GM23338 (cell line): ENCODE measurements at regions not wholly inside any gene's neighbourhood (a gene's known extent, or its start where the extent isn't known, plus 50 kb on each side); places are given as distances from the start of the nearest gene placed in this dataset.

Experiments used
- ATAC-seq: fragments of 200-7000 bp; cut with Tn5 transposase; 3 replicates; pipeline ENCODE4 v1.9.1; 2020
- DNase-seq: peaks from one replicate; pipeline ENCODE4 v3.0.0-alpha.2; 2015; ENCODE audit warnings: low spot score
- H2AFZ ChIP-seq: fragments of 200-600 bp; sonication (generic); 2 replicates; pipeline ENCODE4 v1.8.0; 2016; ENCODE audit warnings: antibody characterized with exemption, mild to moderate bottlenecking, moderate library complexity
- H3F3A ChIP-seq: fragments of 200-600 bp; sonication (generic); replicated peaks from 2 replicates; pipeline ENCODE4 v1.8.0; 2017; ENCODE audit warnings: antibody characterized with exemption, mixed run types, low read depth
- H3K27ac ChIP-seq: fragments of 200-600 bp; sonication (generic); 2 replicates; pipeline ENCODE4 v1.6.1; 2016; ENCODE audit warnings: low read depth
- H3K27me3 ChIP-seq: fragments of 200-600 bp; sonication (generic); 2 replicates; pipeline ENCODE4 v1.8.0; 2016; ENCODE audit warnings: mild to moderate bottlenecking, mixed run types, moderate library complexity; ENCODE audit not compliant: insufficient read depth
- H3K36me3 ChIP-seq: fragments of 200-600 bp; sonication (generic); 2 replicates; pipeline ENCODE4 v1.8.0; 2016; ENCODE audit warnings: mild to moderate bottlenecking; ENCODE audit not compliant: insufficient read depth
- H3K4me1 ChIP-seq: fragments of 200-600 bp; sonication (generic); 2 replicates; pipeline ENCODE4 v1.8.0; 2016; ENCODE audit warnings: mild to moderate bottlenecking, moderate library complexity; ENCODE audit not compliant: insufficient read depth
- H3K4me2 ChIP-seq: fragments of 200-600 bp; sonication (generic); 2 replicates; pipeline ENCODE4 v1.7.1; 2017; ENCODE audit warnings: mixed run types
- H3K4me3 ChIP-seq: fragments of 200-600 bp; sonication (generic); 2 replicates; pipeline ENCODE4 v1.6.1; 2016; ENCODE audit warnings: mixed run types
- H3K79me2 ChIP-seq: fragments of 200-600 bp; sonication (generic); replicated peaks from 2 replicates; pipeline ENCODE4 v1.8.0; 2017; ENCODE audit warnings: mild to moderate bottlenecking; ENCODE audit not compliant: insufficient read depth
- H3K9me2 ChIP-seq: fragments of 200-600 bp; sonication (generic); 2 replicates; pipeline ENCODE4 v1.8.0; 2017; ENCODE audit not compliant: insufficient read depth
- H4K20me1 ChIP-seq: fragments of 200-600 bp; sonication (generic); replicated peaks from 2 replicates; pipeline ENCODE4 v1.8.0; 2017; ENCODE audit warnings: mild to moderate bottlenecking; ENCODE audit not compliant: insufficient read depth
- H3K27ac Mint-ChIP-seq: 2 replicates; pipeline ENCODE4 v1.8.0; 2020; ENCODE audit warnings: inconsistent platforms, mild to moderate bottlenecking, moderate library complexity, mixed read lengths
- H3K27me3 Mint-ChIP-seq: 3 replicates; pipeline ENCODE4 v1.8.0; 2022; ENCODE audit warnings: low read depth, mild to moderate bottlenecking, moderate library complexity, mixed read lengths, inconsistent platforms; ENCODE audit not compliant: insufficient read depth, poor library complexity
- H3K36me3 Mint-ChIP-seq: 3 replicates; pipeline ENCODE4 v1.8.0; 2021; ENCODE audit warnings: low read depth, mild to moderate bottlenecking, inconsistent platforms, moderate library complexity, mixed read lengths
- H3K4me1 Mint-ChIP-seq: 3 replicates; pipeline ENCODE4 v1.8.0; 2020; ENCODE audit warnings: mild to moderate bottlenecking, inconsistent platforms, mixed read lengths
- H3K4me3 Mint-ChIP-seq: 3 replicates; pipeline ENCODE4 v1.8.0; 2021; ENCODE audit warnings: moderate library complexity, mild to moderate bottlenecking, inconsistent platforms, mixed read lengths
- H3K9me3 Mint-ChIP-seq: 3 replicates; pipeline ENCODE4 v1.8.0; 2020; ENCODE audit warnings: moderate library complexity, mild to moderate bottlenecking, inconsistent platforms, mixed read lengths
- CREB1 ChIP-seq: fragments of 250-450 bp; sonication (Bioruptor Pico); IDR thresholded peaks from 2 replicates; pipeline ENCODE4 v1.5.0; 2020; ENCODE audit warnings: low read depth, mild to moderate bottlenecking, moderate library complexity
- CTCF ChIP-seq, 2 experiments: fragments of 200-600 bp in 1 of 2; sonication (generic) in 1 of 2; conservative IDR thresholded peaks; 2 replicates each; pipeline versions ENCODE4 v1.5.1 to v1.6.1; 2016 to 2017; ENCODE audit warnings: antibody characterized with exemption in 2 of 2, low read depth in 2 of 2, mild to moderate bottlenecking in 2 of 2, moderate library complexity in 1 of 2
- JUNB ChIP-seq: IDR thresholded peaks from one replicate; pipeline ENCODE4 v1.6.1; 2016; ENCODE audit warnings: antibody characterized with exemption; ENCODE audit not compliant: unreplicated experiment
- NANOG ChIP-seq: IDR thresholded peaks from 2 replicates; pipeline ENCODE4 v1.6.1; 2016; ENCODE audit warnings: antibody characterized with exemption, borderline replicate concordance
- REST ChIP-seq: IDR thresholded peaks from one replicate; pipeline ENCODE4 v1.6.1; 2018; ENCODE audit warnings: antibody characterized with exemption; ENCODE audit not compliant: unreplicated experiment
- STAT1 ChIP-seq: IDR thresholded peaks from one replicate; pipeline ENCODE4 v1.6.1; 2016; ENCODE audit warnings: antibody characterized with exemption; ENCODE audit not compliant: unreplicated experiment
- ZNF462 ChIP-seq: fragments of 250-450 bp; sonication (Bioruptor Pico); IDR thresholded peaks from 2 replicates; pipeline ENCODE4 v1.5.0; 2020; ENCODE audit warnings: mild to moderate bottlenecking, moderate library complexity
- TF ChIP-seq, protein P1 (sequence below): IDR thresholded peaks from 2 replicates; pipeline ENCODE4 v1.6.1; 2016; ENCODE audit warnings: antibody characterized with exemption

DNA sequence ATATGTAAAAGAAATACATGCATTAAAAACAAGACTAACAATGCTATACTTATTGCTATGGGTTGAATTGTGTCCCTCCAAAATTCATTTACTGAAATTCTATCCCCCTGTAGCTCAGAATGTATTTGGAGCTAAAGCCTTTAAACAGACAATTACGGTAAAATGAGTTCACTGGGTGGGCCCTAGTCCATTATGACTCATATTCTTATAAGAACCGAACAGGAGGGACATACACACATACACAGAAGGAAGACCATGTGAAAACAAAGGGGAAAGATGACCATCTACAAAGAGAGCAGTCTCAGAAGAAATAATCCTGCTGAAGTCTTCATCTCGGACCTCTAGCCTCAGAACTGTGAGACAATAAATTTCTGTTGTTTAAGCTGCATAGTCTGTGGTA, 77.1 kb upstream of the ANKS1B start:
- H3K27ac ChIP-seq = no peak overlapping the region
- Mint-ChIP-seq H3K27me3 (no peaks in the 10 kb centered on the region), H3K4me3 (no peak overlapping the region), H3K4me1 (no peaks in the 10 kb centered on the region), H3K36me3 (peaks cover 18% of the 10 kb centered on the region), H3K9me3 (no peaks in the 10 kb centered on the region), H3K27ac (no peak overlapping the region)
- TF ChIP-seq JUNB = no peak
- TF ChIP-seq REST = no peak
- no peak for TF ChIP-seq NANOG
- no peak for TF ChIP-seq ZNF462 (CRISPR knock-in tag)
- no peak for TF ChIP-seq STAT1
- TF ChIP-seq, protein P1, sequence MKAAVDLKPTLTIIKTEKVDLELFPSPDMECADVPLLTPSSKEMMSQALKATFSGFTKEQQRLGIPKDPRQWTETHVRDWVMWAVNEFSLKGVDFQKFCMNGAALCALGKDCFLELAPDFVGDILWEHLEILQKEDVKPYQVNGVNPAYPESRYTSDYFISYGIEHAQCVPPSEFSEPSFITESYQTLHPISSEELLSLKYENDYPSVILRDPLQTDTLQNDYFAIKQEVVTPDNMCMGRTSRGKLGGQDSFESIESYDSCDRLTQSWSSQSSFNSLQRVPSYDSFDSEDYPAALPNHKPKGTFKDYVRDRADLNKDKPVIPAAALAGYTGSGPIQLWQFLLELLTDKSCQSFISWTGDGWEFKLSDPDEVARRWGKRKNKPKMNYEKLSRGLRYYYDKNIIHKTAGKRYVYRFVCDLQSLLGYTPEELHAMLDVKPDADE = no peak
- TF ChIP-seq CREB1 = no peak
- no peak for TF ChIP-seq CTCF (conservative IDR thresholded peaks at IDR 0.05; ENCODE audit: low read depth in 2 of 2)
- H3K36me3 ChIP-seq = peaks cover 3% of the 10 kb centered on the region
- H3K27me3 ChIP-seq = no peaks in the 10 kb centered on the region
- no peaks in the 10 kb centered on the region for H4K20me1 ChIP-seq
- no peaks in the 10 kb centered on the region for H3F3A ChIP-seq
- H3K4me1 ChIP-seq = no peaks in the 10 kb centered on the region
- H3K79me2 ChIP-seq = no peaks in the 10 kb centered on the region
- ATAC-seq = no peak
- no peak overlapping the region for H3K4me2 ChIP-seq
- H3K9me2 ChIP-seq = no peaks in the 10 kb centered on the region
- no peak overlapping the region for H2AFZ ChIP-seq
- no peak for DNase-seq
- H3K4me3 ChIP-seq = no peak overlapping the region
